Fibroblast of the conjunctiva (primary cell): ENCODE measurements at regions not wholly inside any gene's neighbourhood (a gene's known extent, or its start where the extent isn't known, plus 50 kb on each side); places are given as distances from the start of the nearest gene placed in this dataset.
"Not testable (repeated sequence)": the region's sequence is repeated elsewhere in the genome, so short reads cannot be mapped to it uniquely, and the experiment has no call there.

Experiments
- DNase-seq: peaks from one replicate; pipeline ENCODE4 v3.0.0-alpha.2; 2010; ENCODE audit warnings: low read depth

- DNase-seq: no peak
These were observed 204.7 kb downstream of the SPRY1 start for GRCh38 chr4:123600987-123601904.

GRCh38 chr4:123602007-123602406 lies 205.4 kb downstream of the SPRY1 start:
- no peak for DNase-seq

GRCh38 chr4:123603165-123603564 lies 206.6 kb downstream of the SPRY1 start:
- DNase-seq: peak; percentile 33

GRCh38 chr4:123605797-123606196 lies 209.2 kb downstream of the SPRY1 start:
- not testable (repeated sequence) for DNase-seq

GRCh38 chr4:123606336-123606735 lies 209.7 kb downstream of the SPRY1 start:
- DNase-seq: no peak

- no peak for DNase-seq
These were observed 210.4 kb downstream of the SPRY1 start for GRCh38 chr4:123606946-123607542.

GRCh38 chr4:123609829-123610228 lies 213.2 kb downstream of the SPRY1 start:
- no peak for DNase-seq

- DNase-seq: no peak
These were observed 217.2 kb downstream of the SPRY1 start for GRCh38 chr4:123613586-123614344.

GRCh38 chr4:123615901-123616300 lies 219.3 kb downstream of the SPRY1 start:
- DNase-seq: no peak

GRCh38 chr4:123616951-123617461 lies 220.4 kb downstream of the SPRY1 start:
- no peak for DNase-seq

- DNase-seq: no peak
These were observed 221.2 kb downstream of the SPRY1 start for GRCh38 chr4:123617791-123618190.

- no peak for DNase-seq
These were observed 222.0 kb downstream of the SPRY1 start for GRCh38 chr4:123618606-123619005.

GRCh38 chr4:123619326-123619725 lies 222.7 kb downstream of the SPRY1 start:
- no peak for DNase-seq

- DNase-seq: no peak
These were observed 223.3 kb downstream of the SPRY1 start for GRCh38 chr4:123619895-123620294.

GRCh38 chr4:123621072-123621705 lies 224.6 kb downstream of the SPRY1 start:
- no peak for DNase-seq

- DNase-seq: no peak
These were observed 226.0 kb downstream of the SPRY1 start for GRCh38 chr4:123622572-123622971.

GRCh38 chr4:123623611-123624010 lies 227.0 kb downstream of the SPRY1 start:
- DNase-seq: no peak

- no peak for DNase-seq
These were observed 228.4 kb downstream of the SPRY1 start for GRCh38 chr4:123624959-123625358.

GRCh38 chr4:123628288-123628687 lies 231.7 kb downstream of the SPRY1 start:
- no peak for DNase-seq

- no peak for DNase-seq
These were observed 235.4 kb downstream of the SPRY1 start for GRCh38 chr4:123631786-123632692.

- no peak for DNase-seq
These were observed 236.1 kb downstream of the SPRY1 start for GRCh38 chr4:123632693-123633030.
